IPS-15b (cell line): ENCODE measurements at regions not wholly inside any gene's neighbourhood (a gene's known extent, or its start where the extent isn't known, plus 50 kb on each side); places are given as distances from the start of the nearest gene placed in this dataset.

ENCODE experiments used
- H3K27me3 ChIP-seq: one replicate; pipeline ENCODE4 v1.6.1; 2013; ENCODE audit warnings: low read length; ENCODE audit not compliant: control insufficient read depth, insufficient read depth
- H3K36me3 ChIP-seq: one replicate; pipeline ENCODE4 v1.6.1; 2013; ENCODE audit warnings: low read length; ENCODE audit not compliant: control insufficient read depth, insufficient read depth
- H3K4me1 ChIP-seq: one replicate; pipeline ENCODE4 v1.6.1; 2013; ENCODE audit warnings: mild to moderate bottlenecking, low read length; ENCODE audit not compliant: control insufficient read depth, insufficient read depth
- H3K4me3 ChIP-seq: one replicate; pipeline ENCODE4 v1.5.1; 2013; ENCODE audit warnings: low read depth, low read length
- H3K9ac ChIP-seq: one replicate; pipeline ENCODE4 v1.6.1; 2013; ENCODE audit warnings: low read depth, mild to moderate bottlenecking, low read length
- H3K9me3 ChIP-seq: one replicate; pipeline ENCODE4 v1.6.1; 2013; ENCODE audit warnings: mild to moderate bottlenecking, low read length; ENCODE audit not compliant: control insufficient read depth, insufficient read depth

- Histone ChIP-seq H3K9me3 (no peaks in the 10 kb centered on the region), H3K9ac (peak overlapping the region; percentile 26), H3K4me1 (peaks cover 3% of the 10 kb centered on the region), H3K27me3 (no peaks in the 10 kb centered on the region), H3K4me3 (no peak overlapping the region), H3K36me3 (no peaks in the 10 kb centered on the region)
Measured at GRCh38 chr14:44820230-44820964, 141.3 kb downstream of the KLHL28 start.

- no peaks in the 10 kb centered on the region for H3K27me3 ChIP-seq
Measured at GRCh38 chr14:44814196-44814595, 147.6 kb downstream of the KLHL28 start.

GRCh38 chr14:44812672-44813071, 149.1 kb downstream of the KLHL28 start:
- no peaks in the 10 kb centered on the region for H3K4me1 ChIP-seq
- no peak overlapping the region for H3K4me3 ChIP-seq
- no peaks in the 10 kb centered on the region for H3K9me3 ChIP-seq
- no peaks in the 10 kb centered on the region for H3K27me3 ChIP-seq
- no peaks in the 10 kb centered on the region for H3K36me3 ChIP-seq
- no peak overlapping the region for H3K9ac ChIP-seq

More at GRCh38 chr14:44814196-44814595, 147.6 kb downstream of the KLHL28 start:
- Histone ChIP-seq H3K4me3 (no peak overlapping the region), H3K9ac (no peak overlapping the region), H3K9me3 (no peaks in the 10 kb centered on the region), H3K4me1 (no peaks in the 10 kb centered on the region), H3K36me3 (no peaks in the 10 kb centered on the region)

- Histone ChIP-seq H3K9ac (no peak overlapping the region), H3K27me3 (no peaks in the 10 kb centered on the region), H3K4me3 (no peak overlapping the region), H3K9me3 (no peaks in the 10 kb centered on the region), H3K4me1 (peaks cover 4% of the 10 kb centered on the region), H3K36me3 (no peaks in the 10 kb centered on the region)
Measured at GRCh38 chr14:44804391-44804790, 157.4 kb downstream of the KLHL28 start.

GRCh38 chr14:44803239-44803905, 158.4 kb downstream of the KLHL28 start:
- H3K36me3 ChIP-seq, result no peaks in the 10 kb centered on the region
- no peak overlapping the region for H3K9ac ChIP-seq
- no peaks in the 10 kb centered on the region for H3K27me3 ChIP-seq
- no peaks in the 10 kb centered on the region for H3K9me3 ChIP-seq
- H3K4me1 ChIP-seq, result peaks cover 4% of the 10 kb centered on the region
- no peak overlapping the region for H3K4me3 ChIP-seq

GRCh38 chr14:44798386-44799242, 163.1 kb downstream of the KLHL28 start:
- Histone ChIP-seq H3K4me1 (peaks cover 4% of the 10 kb centered on the region), H3K27me3 (no peaks in the 10 kb centered on the region), H3K9me3 (no peaks in the 10 kb centered on the region), H3K9ac (no peak overlapping the region), H3K4me3 (peak overlapping the region; percentile 10), H3K36me3 (no peaks in the 10 kb centered on the region)

- no peaks in the 10 kb centered on the region for H3K9me3 ChIP-seq
- H3K4me3 ChIP-seq, result no peak overlapping the region
- H3K9ac ChIP-seq, result no peak overlapping the region
- no peaks in the 10 kb centered on the region for H3K4me1 ChIP-seq
- no peaks in the 10 kb centered on the region for H3K36me3 ChIP-seq
- H3K27me3 ChIP-seq, result no peaks in the 10 kb centered on the region
Measured at GRCh38 chr14:44795725-44796124, 166.0 kb downstream of the KLHL28 start.

- H3K9me3 ChIP-seq, result no peaks in the 10 kb centered on the region
- no peaks in the 10 kb centered on the region for H3K36me3 ChIP-seq
- H3K4me1 ChIP-seq, result no peaks in the 10 kb centered on the region
- H3K9ac ChIP-seq, result no peak overlapping the region
- no peak overlapping the region for H3K4me3 ChIP-seq
- H3K27me3 ChIP-seq, result no peaks in the 10 kb centered on the region
Measured at GRCh38 chr14:44791730-44792129, 170.0 kb downstream of the KLHL28 start.

GRCh38 chr14:44788612-44789011, 173.1 kb downstream of the KLHL28 start:
- H3K4me3 ChIP-seq, result no peak overlapping the region
- H3K4me1 ChIP-seq, result no peaks in the 10 kb centered on the region
- H3K36me3 ChIP-seq, result no peaks in the 10 kb centered on the region
- no peaks in the 10 kb centered on the region for H3K27me3 ChIP-seq
- H3K9me3 ChIP-seq, result no peaks in the 10 kb centered on the region
- no peak overlapping the region for H3K9ac ChIP-seq

GRCh38 chr14:44785096-44785495, 176.7 kb downstream of the KLHL28 start:
- Histone ChIP-seq H3K9ac (no peak overlapping the region), H3K9me3 (no peaks in the 10 kb centered on the region), H3K4me3 (no peak overlapping the region), H3K36me3 (no peaks in the 10 kb centered on the region), H3K27me3 (no peaks in the 10 kb centered on the region), H3K4me1 (no peaks in the 10 kb centered on the region)

- Histone ChIP-seq H3K9ac (no peak overlapping the region), H3K36me3 (no peaks in the 10 kb centered on the region), H3K4me1 (no peaks in the 10 kb centered on the region), H3K27me3 (no peaks in the 10 kb centered on the region), H3K4me3 (no peak overlapping the region), H3K9me3 (no peaks in the 10 kb centered on the region)
Measured at GRCh38 chr14:44783901-44784300, 177.8 kb downstream of the KLHL28 start.
